IPS-18c (cell line): ENCODE measurements at regions not wholly inside any gene's neighbourhood (a gene's known extent, or its start where the extent isn't known, plus 50 kb on each side); places are given as distances from the start of the nearest gene placed in this dataset.
A peak's percentile ranks its signal among the peaks of the same experiment; 100 is the strongest.

Experiments
- H3K4me3 ChIP-seq: 2 replicates; pipeline ENCODE4 v1.7.0; 2013; ENCODE audit warnings: low read depth, mild to moderate bottlenecking, low read length, moderate library complexity; ENCODE audit not compliant: insufficient read depth
- H3K9me3 ChIP-seq: one replicate; pipeline ENCODE4 v1.6.1; 2013; ENCODE audit warnings: mild to moderate bottlenecking, low read length, moderate library complexity; ENCODE audit not compliant: control insufficient read depth, insufficient read depth

GRCh38 chr5:88553986-88554385 lies 285.3 kb upstream of the TMEM161B start:
- H3K9me3 ChIP-seq: no peaks in the 10 kb centered on the region

GRCh38 chr5:88553136-88553875 lies 284.7 kb upstream of the TMEM161B start:
- no peaks in the 10 kb centered on the region for H3K9me3 ChIP-seq
- no peak overlapping the region for H3K4me3 ChIP-seq

More at GRCh38 chr5:88553986-88554385, 285.3 kb upstream of the TMEM161B start:
- no peak overlapping the region for H3K4me3 ChIP-seq

- no peaks in the 10 kb centered on the region for H3K9me3 ChIP-seq
- H3K4me3 ChIP-seq: no peak overlapping the region
These were observed 283.8 kb upstream of the TMEM161B start for GRCh38 chr5:88552426-88552825.

- H3K4me3 ChIP-seq: no peak overlapping the region
- H3K9me3 ChIP-seq: no peaks in the 10 kb centered on the region
These were observed 283.2 kb upstream of the TMEM161B start for GRCh38 chr5:88551724-88552345.

- no peak overlapping the region for H3K4me3 ChIP-seq
These were observed 282.1 kb upstream of the TMEM161B start for GRCh38 chr5:88550736-88551135.

GRCh38 chr5:88548136-88548805 lies 279.6 kb upstream of the TMEM161B start:
- Histone ChIP-seq H3K4me3 (no peak overlapping the region), H3K9me3 (no peaks in the 10 kb centered on the region)

More at GRCh38 chr5:88550736-88551135, 282.1 kb upstream of the TMEM161B start:
- H3K9me3 ChIP-seq: no peaks in the 10 kb centered on the region

GRCh38 chr5:88545338-88545737 lies 276.7 kb upstream of the TMEM161B start:
- no peaks in the 10 kb centered on the region for H3K9me3 ChIP-seq
- no peak overlapping the region for H3K4me3 ChIP-seq

- H3K9me3 ChIP-seq: no peaks in the 10 kb centered on the region
- H3K4me3 ChIP-seq: no peak overlapping the region
These were observed 276.0 kb upstream of the TMEM161B start for GRCh38 chr5:88544671-88545070.

GRCh38 chr5:88544136-88544645 lies 275.5 kb upstream of the TMEM161B start:
- no peaks in the 10 kb centered on the region for H3K9me3 ChIP-seq
- H3K4me3 ChIP-seq: no peak overlapping the region

- Histone ChIP-seq H3K4me3 (no peak overlapping the region), H3K9me3 (no peaks in the 10 kb centered on the region)
These were observed 274.1 kb upstream of the TMEM161B start for GRCh38 chr5:88542786-88543185.

- no peak overlapping the region for H3K4me3 ChIP-seq
These were observed 271.9 kb upstream of the TMEM161B start for GRCh38 chr5:88540471-88541115.

GRCh38 chr5:88539693-88540365 lies 271.2 kb upstream of the TMEM161B start:
- no peaks in the 10 kb centered on the region for H3K9me3 ChIP-seq
- H3K4me3 ChIP-seq: peak overlapping the region; percentile 26; the same call in 1 of the 2 replicates

More at GRCh38 chr5:88540471-88541115, 271.9 kb upstream of the TMEM161B start:
- no peaks in the 10 kb centered on the region for H3K9me3 ChIP-seq

- no peak overlapping the region for H3K4me3 ChIP-seq
- no peaks in the 10 kb centered on the region for H3K9me3 ChIP-seq
These were observed 270.4 kb upstream of the TMEM161B start for GRCh38 chr5:88539026-88539425.

- Histone ChIP-seq H3K4me3 (no peak overlapping the region), H3K9me3 (no peaks in the 10 kb centered on the region)
These were observed 267.5 kb upstream of the TMEM161B start for GRCh38 chr5:88536146-88536545.

GRCh38 chr5:88524941-88525340 lies 256.3 kb upstream of the TMEM161B start:
- H3K4me3 ChIP-seq: no peak overlapping the region
- H3K9me3 ChIP-seq: no peaks in the 10 kb centered on the region

GRCh38 chr5:88519066-88519465 lies 250.4 kb upstream of the TMEM161B start:
- Histone ChIP-seq H3K9me3 (no peaks in the 10 kb centered on the region), H3K4me3 (no peak overlapping the region)
